Left ventricle myocardium superior (tissue), 1 donor: ENCODE measurements at regions not wholly inside any gene's neighbourhood (a gene's known extent, or its start where the extent isn't known, plus 50 kb on each side); places are given as distances from the start of the nearest gene placed in this dataset.
"Not testable (repeated sequence)": the region's sequence is repeated elsewhere in the genome, so short reads cannot be mapped to it uniquely, and the experiment has no call there.

Source experiments
- ATAC-seq: fragments of 200-7000 bp; cut with Tn5 transposase; one replicate; pipeline ENCODE4 v1.9.1; 2020; ENCODE audit warnings: mild to moderate bottlenecking, moderate library complexity
- DNase-seq: peaks from one replicate; pipeline ENCODE4 v3.0.0-alpha.2; 2020
- intact Hi-C: fragments of 100-400 bp; cut with micrococcal nuclease; formaldehyde crosslinking; loops from one replicate; pipeline ENCODE4 v1.11.0; 2022
- donor health status: DM: no; HTN: yes; CAD: no; lungs with severe emphysema.

DNA sequence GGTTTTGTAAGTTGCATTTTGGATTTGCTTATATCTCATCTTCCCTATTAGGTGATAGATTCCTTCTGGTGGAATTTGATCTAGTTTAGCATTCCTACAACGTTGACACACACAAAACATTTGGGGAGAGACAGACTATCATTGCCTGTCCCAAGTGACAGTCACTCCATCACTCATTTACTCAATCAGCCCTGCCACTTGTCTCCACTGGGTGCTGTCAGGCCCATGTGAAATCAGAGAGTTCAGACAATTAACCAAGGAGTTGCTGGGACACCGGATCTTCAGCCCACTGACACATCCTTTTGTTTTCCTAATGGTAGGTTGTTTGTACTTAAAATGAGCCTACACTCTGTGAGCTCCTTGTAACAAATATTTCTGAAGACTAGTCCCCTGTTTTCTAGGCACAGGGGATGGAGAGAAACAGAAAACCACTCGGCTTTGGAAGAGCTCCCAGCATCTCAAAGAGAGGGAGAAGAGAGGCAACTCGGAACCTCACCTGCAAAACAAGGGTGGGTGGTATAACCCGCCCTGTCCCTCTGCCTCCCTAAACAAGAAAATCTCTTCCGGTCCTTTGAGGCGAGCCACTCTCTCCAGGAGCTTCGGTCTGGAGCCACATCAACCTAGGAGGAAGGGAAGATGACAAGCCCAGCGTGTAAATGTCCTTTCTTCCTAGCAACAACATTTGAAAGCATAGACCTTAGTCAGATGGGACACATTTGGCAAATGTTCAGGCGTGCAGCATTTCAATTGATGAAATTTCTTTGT is 440.9 kb upstream of the KLF12 start:
- no peak for ATAC-seq
- DNase-seq, result no peak
- intact Hi-C loops, result no loop called here

DNA sequence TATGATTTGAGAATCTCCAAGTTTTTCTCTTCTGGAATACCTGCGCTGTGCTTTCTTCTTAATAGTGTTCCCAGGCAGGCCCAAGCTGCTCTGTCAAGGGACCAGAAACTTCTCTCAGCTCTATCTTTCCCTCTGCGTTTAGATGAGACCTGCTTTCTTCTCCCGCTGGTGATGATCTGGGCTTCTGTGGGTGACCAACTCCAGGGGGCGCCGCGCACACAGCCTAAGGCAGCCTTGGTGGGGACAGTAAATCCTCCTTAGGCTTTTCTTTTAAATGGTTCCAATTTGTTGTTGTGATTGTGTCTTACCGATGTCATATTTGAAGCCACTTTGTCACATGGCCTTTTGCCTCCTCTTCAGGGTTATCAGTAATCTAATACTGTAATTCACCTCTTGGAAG is 439.4 kb upstream of the KLF12 start:
- intact Hi-C loops, result no loop called here
- ATAC-seq, result no peak
- DNase-seq, result peak; percentile 29

DNA sequence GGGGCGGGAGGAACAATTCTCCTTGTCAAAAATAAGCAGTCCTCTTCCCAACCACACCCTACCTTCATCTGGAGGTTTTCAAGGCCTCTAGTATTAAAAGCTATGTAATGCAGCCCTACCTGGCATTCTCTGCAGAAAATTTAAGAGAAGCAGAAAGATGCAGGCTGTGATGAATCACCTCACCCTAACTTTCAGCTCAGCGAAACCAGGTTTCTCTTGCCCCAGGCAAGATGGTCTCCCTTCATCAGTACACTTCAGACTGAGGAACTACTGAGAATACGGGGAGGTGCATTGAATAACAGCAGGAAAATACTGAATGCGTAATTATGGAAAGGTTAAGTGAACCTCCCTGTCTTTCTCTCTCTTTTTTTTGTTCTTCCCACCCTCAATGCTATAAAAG is 437.6 kb upstream of the KLF12 start:
- DNase-seq, result no peak
- intact Hi-C loops, result no loop called here
- no peak for ATAC-seq

DNA sequence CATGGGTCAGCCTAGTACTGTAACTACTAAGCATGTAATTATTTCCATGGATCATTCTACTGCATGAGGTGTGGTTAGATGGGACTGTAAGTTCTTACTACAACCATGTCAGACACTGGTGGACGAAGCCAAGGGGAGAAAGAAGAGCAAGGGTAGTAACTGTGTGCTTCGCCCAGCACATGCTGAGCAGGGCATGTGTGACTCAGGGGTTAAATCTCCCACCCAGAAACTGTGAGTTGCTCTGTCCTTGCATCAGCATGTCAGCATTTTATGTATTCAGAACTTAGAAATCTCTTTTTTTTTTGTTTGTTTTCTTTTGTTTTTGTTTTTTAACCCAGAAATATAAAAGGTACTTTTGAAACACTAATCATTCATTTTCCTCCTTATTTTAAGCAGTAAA is 436.6 kb upstream of the KLF12 start:
- DNase-seq (no peak), ATAC-seq (no peak)
- intact Hi-C loops, result no loop called here

DNA sequence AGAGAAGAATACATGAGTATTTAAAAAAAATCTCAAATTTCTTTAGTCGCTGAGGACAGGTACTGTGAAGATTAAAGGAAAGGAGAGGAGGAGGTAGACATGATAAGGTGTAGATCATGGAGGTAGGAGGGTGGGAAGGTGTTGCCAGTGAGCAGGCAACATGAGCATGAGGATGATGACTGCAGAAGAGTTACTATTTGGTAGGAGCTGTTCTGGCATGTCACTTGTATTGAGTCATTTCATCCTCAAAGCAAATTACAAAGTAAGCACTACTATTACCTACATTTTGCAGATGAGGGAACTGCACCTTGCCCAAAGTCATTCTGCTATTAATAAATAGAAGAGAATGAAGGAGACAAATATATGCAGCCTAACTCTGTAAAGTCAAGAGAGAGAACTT is 435.8 kb upstream of the KLF12 start:
- ATAC-seq (no peak), DNase-seq (no peak)
- intact Hi-C loops, result no loop called here

DNA sequence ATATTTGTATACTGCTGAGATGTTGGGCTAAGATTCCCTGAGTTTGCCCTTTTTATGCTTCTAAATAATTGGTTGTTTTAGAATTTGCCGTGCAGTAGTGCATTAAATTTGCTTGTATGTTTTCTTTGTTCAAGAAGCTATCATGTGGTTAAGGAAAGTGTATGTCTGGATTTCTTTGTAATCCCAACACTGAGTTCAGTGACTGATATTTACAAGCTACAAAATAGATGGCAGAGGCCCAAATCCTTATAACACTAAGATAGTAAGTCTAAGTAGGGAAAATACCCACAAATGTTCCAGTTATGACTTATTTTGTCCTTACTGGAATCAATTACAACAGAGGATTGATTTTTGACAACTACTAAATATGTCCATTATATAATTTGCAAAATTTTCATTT is 435.0 kb upstream of the KLF12 start:
- ATAC-seq, result no peak
- no peak for DNase-seq
- intact Hi-C loops, result no loop called here

DNA sequence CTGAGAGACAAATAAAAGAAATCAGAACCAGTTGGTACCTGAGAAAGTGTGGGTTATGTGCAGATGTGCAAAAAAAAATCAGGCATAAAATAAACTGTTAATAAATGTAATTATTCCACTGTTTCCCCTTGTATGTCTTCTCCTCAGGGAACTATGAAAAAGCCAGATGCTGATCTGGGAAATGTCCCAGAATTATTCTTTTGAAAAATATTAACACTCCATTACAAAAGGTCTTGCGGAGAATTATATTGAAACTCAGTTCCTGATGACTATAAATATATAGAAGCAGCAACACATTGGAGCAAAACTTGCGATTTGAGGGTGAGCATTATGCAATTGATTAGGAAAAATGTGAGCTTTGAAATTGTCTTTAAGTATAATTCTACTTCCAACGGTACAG is 433.3 kb upstream of the KLF12 start:
- DNase-seq, result no peak
- ATAC-seq, result no peak
- intact Hi-C loops, result no loop called here

DNA sequence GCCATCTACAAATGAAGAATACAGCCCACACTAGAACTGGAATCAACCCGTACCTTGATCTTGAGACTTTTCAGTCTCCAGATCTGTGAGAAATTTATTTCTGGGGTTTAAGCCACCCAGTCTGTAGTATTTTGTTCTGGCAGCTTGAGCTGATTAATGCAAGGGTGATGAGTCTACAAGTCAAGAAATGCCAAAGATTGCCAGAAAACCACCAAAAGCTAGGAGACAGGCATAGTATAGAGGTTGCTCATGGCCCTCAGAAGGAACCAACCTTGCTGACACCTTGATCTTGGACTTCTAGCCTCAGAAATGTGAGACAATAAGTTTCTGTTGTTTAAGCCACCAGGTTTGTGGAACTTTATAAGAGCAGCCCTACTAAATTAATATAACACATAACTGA is 428.2 kb upstream of the KLF12 start:
- intact Hi-C loops, result no loop called here
- ATAC-seq, result no peak

DNA sequence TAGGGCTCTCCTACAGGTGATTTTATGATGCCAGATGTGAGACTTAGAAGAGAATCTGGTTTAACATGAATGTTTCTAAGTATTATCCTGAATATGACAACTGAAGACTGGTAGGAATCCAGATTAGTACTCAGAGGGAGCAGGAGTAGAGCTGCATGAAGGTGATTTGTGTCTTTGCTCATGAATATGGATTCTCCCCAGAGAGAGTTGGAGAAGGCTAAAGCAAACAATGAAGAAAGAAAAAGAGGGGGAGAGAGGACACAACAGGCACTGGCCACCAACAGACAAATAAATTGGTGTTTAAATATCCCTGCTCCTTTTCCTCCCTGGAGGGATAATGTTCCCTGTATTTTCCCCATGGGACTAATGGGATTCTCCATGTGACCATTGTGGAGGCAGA is 427.0 kb upstream of the KLF12 start:
- DNase-seq (no peak), ATAC-seq (no peak)
- intact Hi-C loops, result no loop called here

More for the DNA sequence above, 428.2 kb upstream of the KLF12 start:
- no peak for DNase-seq

DNA sequence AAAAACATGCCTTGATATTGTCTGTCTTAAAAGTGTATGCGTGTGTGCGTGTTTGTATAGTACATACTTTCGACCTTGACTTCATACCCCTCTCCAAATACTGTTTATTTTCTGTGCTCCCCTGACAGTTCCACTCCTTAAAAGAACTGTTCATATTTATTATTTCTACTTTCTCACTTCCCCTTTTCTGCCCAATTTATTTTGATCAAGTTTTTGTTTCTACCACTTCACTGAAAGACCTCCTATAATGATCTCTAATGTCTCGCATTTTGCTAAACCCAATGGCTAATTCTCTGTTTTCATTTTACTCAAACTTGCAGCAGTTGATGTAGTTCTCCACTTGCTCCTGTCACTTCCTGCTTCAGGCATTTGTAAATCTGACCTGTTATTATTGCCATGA is 426.1 kb upstream of the KLF12 start:
- DNase-seq, result no peak
- intact Hi-C loops, result no loop called here
- no peak for ATAC-seq

DNA sequence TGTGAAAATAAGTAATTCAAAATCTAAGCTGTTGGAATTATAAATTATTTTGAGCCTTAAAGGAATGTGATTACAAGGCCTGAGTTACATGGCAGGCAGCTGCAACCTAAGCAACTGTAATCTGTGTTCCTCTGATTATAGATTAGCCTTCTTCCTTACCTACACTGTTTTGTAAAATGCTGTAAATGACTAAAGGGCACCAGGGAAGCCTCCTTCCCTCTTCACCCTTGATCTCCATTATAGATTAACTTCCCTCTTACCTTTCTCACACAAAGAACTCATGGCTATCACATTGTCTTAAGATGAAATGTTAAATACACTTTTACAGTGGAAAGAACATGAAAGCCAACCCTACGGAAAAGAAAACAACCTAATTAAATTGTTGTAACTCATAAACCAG is 423.7 kb upstream of the KLF12 start:
- intact Hi-C loops, result no loop called here
- DNase-seq, result no peak
- no peak for ATAC-seq

DNA sequence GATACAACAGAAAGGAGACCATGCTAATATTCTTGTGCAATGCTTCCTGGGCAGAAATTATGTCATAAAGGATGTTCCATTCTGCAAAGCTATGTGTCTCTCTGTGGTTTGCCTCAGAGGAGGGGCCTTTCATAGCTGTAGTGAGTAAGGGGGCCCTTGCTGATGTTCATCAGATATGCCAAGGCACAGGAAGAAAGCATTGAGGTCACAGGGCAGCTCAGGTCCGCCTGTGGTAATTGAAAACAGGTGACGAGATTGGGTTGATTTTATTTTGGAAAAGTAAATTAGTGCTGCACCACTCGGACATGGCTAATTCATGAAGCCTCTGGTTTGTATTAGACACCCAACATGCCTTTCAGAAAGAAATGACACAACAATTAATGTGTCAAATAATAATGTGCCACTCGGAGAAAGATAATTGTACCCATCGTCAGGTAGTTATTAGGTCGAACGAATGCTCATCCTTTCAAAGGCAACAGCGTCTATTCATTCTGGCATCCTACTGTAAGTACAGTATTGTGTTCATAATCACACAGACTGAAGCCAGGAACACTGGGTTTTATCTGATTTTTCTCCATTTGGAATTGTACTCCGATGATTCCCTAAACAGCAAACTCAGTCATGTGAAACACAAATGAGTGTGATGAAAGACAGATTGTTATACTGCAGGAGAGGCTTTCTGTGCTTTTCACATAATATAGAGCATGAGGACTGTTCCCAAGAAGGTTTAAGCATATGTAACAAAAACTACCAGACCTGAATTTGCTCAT is 421.6 kb upstream of the KLF12 start:
- DNase-seq, result no peak
- intact Hi-C loops, result no loop called here
- no peak for ATAC-seq

DNA sequence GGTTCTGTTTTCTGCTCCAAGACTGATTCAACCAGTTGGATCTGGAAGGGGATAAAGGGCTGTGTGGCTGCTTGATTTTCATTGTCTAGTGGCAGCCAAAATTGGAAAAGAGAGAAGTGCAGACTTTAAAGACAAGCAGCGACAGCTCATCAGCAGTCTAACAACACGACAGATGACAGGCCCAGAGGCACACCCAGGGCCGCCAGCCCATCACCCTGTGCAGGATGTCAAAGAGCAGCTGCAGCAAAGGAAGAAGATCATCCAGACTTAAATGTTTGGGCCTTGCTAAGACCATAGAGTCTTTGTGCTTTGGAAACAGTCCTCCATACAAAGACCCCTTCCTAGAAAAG is 421.0 kb upstream of the KLF12 start:
- DNase-seq (no peak), ATAC-seq (no peak)
- intact Hi-C loops, result no loop called here

DNA sequence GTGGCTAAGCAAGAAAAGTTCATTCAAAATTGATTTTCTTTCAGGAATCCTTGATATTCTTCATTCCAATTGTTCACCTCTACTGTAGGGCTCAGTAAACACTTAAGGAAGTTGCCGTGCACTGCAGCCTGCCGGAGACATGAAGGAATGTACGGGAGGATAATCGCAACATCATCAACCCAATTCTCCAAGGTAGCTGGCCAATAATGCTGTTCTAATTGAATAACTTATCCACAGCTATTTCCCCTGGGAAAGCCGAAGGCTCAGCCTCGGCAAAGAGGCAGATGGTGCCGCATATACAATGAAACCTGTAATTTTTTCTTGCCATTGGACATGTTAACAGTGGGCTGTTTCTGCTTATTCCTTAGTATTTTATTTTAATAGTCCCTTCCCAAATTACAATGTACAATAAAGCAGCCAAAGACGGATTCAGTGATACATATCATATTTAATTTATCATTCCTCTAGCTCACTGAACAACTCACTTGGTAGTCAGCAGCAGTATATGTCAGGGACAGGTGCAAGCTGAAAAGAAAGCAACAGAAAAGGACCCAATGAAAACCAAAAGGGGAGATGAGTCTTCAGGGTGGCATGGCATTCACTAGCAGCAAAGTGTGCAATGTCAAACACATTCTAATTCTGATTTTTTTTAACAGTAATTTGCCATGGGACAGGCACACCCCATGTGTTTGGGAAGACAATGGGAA is 420.5 kb upstream of the KLF12 start:
- ATAC-seq (no peak), DNase-seq (no peak)
- intact Hi-C loops, result no loop called here

DNA sequence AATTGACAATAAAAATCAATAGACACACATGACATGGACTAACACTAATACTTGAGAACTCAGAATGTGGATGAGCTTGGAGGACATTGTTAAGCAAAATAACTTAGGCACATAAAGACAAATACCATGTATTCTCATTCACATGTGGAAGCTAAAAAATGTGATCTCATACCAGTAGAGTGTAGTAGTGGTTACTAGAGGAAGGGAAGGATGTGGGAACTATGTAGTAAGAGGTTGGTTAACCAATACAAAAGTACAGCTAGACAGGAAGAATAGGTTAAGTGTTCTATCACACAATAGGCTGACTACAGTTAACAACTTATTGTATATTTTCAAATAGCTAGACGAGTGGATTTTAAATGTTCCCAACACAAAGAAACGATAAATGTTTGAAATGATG is 415.8 kb upstream of the KLF12 start:
- ATAC-seq, result no peak
- intact Hi-C loops, result no loop called here
- no peak for DNase-seq

DNA sequence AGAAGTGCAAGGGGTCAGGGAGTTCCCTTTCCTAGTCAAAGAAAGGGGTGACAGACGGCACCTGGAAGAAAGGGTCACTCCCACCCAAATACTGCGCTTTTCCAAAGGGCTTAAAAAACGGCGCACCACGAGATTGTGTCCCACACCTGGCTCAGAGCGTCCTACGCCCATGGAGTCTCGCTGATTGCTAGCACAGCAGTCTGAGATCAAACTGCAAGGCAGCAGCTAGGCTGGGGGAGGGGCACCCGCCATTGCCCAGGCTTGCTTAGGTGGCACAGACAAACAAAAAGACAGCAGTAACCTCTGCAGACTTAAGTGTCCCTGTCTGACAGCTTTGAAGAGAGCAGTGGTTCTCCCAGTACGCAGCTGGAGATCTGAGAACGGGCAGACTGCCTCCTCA is 402.4 kb upstream of the KLF12 start:
- ATAC-seq, result not testable (repeated sequence)

DNA sequence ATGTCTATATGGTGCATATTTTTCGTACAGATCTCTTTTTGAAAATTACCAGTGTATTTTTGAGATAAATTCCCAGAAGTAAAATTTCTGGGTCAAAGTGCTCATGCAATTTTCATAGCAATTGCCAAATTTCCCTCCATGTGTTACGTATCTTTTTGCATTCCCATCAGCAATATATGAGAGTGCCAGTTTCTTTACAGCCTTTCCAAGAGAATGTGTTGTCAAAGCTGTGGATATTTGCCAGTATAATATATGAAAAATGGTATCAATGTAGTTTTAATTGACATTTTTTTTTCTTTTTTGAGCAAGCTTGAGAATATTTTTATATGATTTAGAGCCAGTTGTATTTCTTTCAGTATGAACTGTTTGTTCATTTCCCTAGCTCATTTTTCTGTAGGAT is 399.0 kb upstream of the KLF12 start:
- intact Hi-C loops, result no loop called here
- DNase-seq (no peak), ATAC-seq (no peak)

More for the DNA sequence above, 402.4 kb upstream of the KLF12 start:
- DNase-seq, intact Hi-C loops: not testable (repeated sequence)

DNA sequence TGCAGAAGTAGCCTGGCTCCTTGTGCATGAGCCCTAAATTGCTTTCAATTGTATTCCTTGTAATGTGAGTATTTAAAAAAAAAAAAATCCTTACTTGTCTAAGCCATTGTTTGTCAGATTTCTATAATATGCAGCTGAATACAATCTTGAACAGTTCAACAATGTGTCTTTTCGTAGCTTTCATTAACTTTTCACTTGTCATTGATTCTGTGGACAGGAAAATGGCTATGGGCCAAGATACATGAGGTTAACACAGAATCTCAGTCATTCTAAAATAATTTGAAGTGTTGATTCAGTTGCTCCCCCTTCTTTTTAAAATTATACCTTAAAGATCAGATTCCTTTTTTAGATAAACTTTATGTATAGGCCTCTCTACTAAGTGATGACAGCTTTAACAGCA is 395.8 kb upstream of the KLF12 start:
- intact Hi-C loops, result no loop called here
- DNase-seq, result no peak
- ATAC-seq, result no peak

DNA sequence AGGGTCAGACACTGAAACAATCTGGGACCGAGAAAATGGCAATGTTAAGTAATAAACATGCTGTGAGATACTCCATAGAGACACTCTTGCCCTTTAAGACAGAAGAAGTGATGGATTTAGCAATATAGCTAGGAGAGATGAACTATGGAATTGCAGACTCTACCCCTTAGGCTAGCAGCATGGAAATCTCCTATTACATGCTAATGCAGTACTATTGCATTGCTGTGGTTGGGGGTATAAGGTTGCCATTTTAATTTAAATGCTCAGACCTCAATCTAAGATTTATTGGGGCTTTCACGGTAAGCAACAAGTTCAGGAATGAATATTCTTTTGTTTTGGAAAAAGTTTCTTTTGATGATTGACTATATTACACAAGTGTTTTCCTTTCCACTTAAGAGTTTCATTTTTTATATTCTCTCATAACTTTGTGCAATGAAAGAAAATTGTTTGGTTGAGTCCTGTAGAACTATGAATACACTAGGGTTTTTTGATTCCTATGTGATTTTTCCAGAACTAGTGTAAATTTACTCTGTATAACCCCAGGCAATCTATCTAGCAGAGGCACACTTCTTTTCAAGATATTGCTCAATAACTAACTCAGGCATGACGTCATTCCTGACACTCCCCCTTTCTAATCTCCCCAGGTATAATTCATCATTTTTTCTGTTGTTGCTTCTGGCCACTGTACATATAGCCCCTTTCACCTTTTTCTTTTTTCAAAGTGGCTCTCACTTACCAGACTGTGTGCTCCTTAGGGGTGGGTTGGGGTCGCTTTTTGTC is 394.7 kb upstream of the KLF12 start:
- DNase-seq (no peak), ATAC-seq (no peak)
- intact Hi-C loops, result no loop called here

DNA sequence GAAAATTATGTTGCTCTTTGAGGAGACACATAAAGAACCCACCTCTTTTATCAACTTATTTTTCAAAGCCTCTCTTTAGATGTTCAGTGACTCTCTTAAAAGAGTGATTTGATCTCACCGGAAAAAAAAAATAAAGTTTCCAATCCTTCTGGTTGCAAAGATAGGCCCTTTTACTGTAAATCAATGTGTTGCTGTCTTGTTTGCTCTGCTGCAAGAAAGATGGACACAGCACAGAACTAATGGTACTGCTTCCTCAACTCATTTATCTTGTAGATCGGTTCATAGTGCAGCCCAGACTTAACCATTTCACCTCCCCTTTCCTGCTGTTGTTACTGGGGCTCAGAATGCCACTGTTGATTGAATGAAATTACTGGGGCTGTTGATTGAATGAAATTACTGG is 388.9 kb upstream of the KLF12 start:
- DNase-seq (no peak), ATAC-seq (no peak)
- intact Hi-C loops, result no loop called here
